ENCODE measurements at regions not wholly inside any gene's neighbourhood (a gene's known extent, or its start where the extent isn't known, plus 50 kb on each side); places are given as distances from the start of the nearest gene placed in this dataset.

GRCh38 chr3:84885199-84885882, 73.4 kb upstream of the CADM2 start:
- WGBS: 82% methylated on average over 14 of the region's 14 CpGs
- no peaks in the 10 kb centered on the region for H3K27me3 ChIP-seq (replicated peaks; ENCODE audit: insufficient read depth)
- no peak for DNase-seq (ENCODE audit: low spot score)
- H3K4me3 ChIP-seq: no peak overlapping the region
- no peak overlapping the region for H3K27ac ChIP-seq
- no peaks in the 10 kb centered on the region for H3K36me3 ChIP-seq
- intact Hi-C loops (cut with DNase I): no loop called here
- H3K9me3 ChIP-seq: no peaks in the 10 kb centered on the region
- no peak for TF ChIP-seq POLR2AphosphoS5 (IDR thresholded peaks at IDR 0.05)
- H3K4me1 ChIP-seq (replicated peaks): no peaks in the 10 kb centered on the region

GRCh38 chr3:84891851-84892250, 66.9 kb upstream of the CADM2 start:
- intact Hi-C loops (cut with DNase I): no loop called here
- TF ChIP-seq CTCF (IDR thresholded peaks at IDR 0.05) (no peak), POLR2AphosphoS5 (IDR thresholded peaks at IDR 0.05) (no peak), POLR2A (IDR thresholded peaks at IDR 0.05) (no peak)
- no peak for DNase-seq (ENCODE audit: low spot score)
- Histone ChIP-seq H3K9me3 (no peaks in the 10 kb centered on the region), H3K36me3 (no peaks in the 10 kb centered on the region), H3K27ac (no peak overlapping the region), H3K27me3 (replicated peaks; ENCODE audit: insufficient read depth) (no peaks in the 10 kb centered on the region), H3K4me3 (no peak overlapping the region), H3K4me1 (replicated peaks) (no peaks in the 10 kb centered on the region)
- 100% methylated on average over 1 of the region's 1 CpG for WGBS

- no peaks in the 10 kb centered on the region for H3K9me3 ChIP-seq
- H3K27ac ChIP-seq: no peak overlapping the region
- DNase-seq (ENCODE audit: low spot score): no peak
- no peak overlapping the region for H3K4me3 ChIP-seq
- intact Hi-C loops (cut with DNase I): no loop called here
- TF ChIP-seq POLR2AphosphoS5 (IDR thresholded peaks at IDR 0.05) (no peak), CTCF (IDR thresholded peaks at IDR 0.05) (no peak), POLR2A (IDR thresholded peaks at IDR 0.05) (no peak)
- no peaks in the 10 kb centered on the region for H3K27me3 ChIP-seq (replicated peaks; ENCODE audit: insufficient read depth)
- 63% methylated on average over 3 of the region's 3 CpGs for WGBS
- no peaks in the 10 kb centered on the region for H3K36me3 ChIP-seq
- no peaks in the 10 kb centered on the region for H3K4me1 ChIP-seq (replicated peaks)
These were observed 65.6 kb upstream of the CADM2 start for GRCh38 chr3:84893211-84893610.

- no peak for DNase-seq (ENCODE audit: low spot score)
- intact Hi-C loops (cut with DNase I): no loop called here
- Histone ChIP-seq H3K4me3 (no peak overlapping the region), H3K27ac (no peak overlapping the region), H3K36me3 (no peaks in the 10 kb centered on the region), H3K4me1 (replicated peaks) (no peaks in the 10 kb centered on the region), H3K27me3 (replicated peaks; ENCODE audit: insufficient read depth) (no peaks in the 10 kb centered on the region), H3K9me3 (no peaks in the 10 kb centered on the region)
- TF ChIP-seq POLR2AphosphoS5 (IDR thresholded peaks at IDR 0.05) (no peak), CTCF (IDR thresholded peaks at IDR 0.05) (no peak), POLR2A (IDR thresholded peaks at IDR 0.05) (no peak)
These were observed 54.6 kb upstream of the CADM2 start for GRCh38 chr3:84904212-84904611.

GRCh38 chr3:84904816-84905555, 53.8 kb upstream of the CADM2 start:
- H3K4me3 ChIP-seq: no peak overlapping the region
- no peak for DNase-seq (ENCODE audit: low spot score)
- no peaks in the 10 kb centered on the region for H3K4me1 ChIP-seq (replicated peaks)
- H3K27ac ChIP-seq: no peak overlapping the region
- WGBS: 90% methylated on average over 21 of the region's 21 CpGs
- no peaks in the 10 kb centered on the region for H3K9me3 ChIP-seq
- intact Hi-C loops (cut with DNase I): no loop called here
- TF ChIP-seq POLR2A (IDR thresholded peaks at IDR 0.05): no peak
- TF ChIP-seq CTCF (IDR thresholded peaks at IDR 0.05): no peak
- no peaks in the 10 kb centered on the region for H3K36me3 ChIP-seq
- H3K27me3 ChIP-seq (replicated peaks; ENCODE audit: insufficient read depth): no peaks in the 10 kb centered on the region

Data from prostate gland (tissue), 2 donors.